Peyer's patch (tissue), 4 donors: ENCODE measurements at regions not wholly inside any gene's neighbourhood (a gene's known extent, or its start where the extent isn't known, plus 50 kb on each side); places are given as distances from the start of the nearest gene placed in this dataset.

Experiments used
- CTCF ChIP-seq, 6 experiments: fragments of 450-650 bp in 4 of 6; fragments of 200-600 bp in 2 of 6; sonication (generic) in 1 of 6; IDR thresholded peaks; one replicate each; pipeline ENCODE4 v1.5.1; 2017 to 2019; ENCODE audit warnings: antibody characterized with exemption in 6 of 6, mild to moderate bottlenecking in 3 of 6, moderate library complexity in 1 of 6
- POLR2A ChIP-seq, 2 donors: fragments of 450-650 bp; IDR thresholded peaks; one replicate each; pipeline ENCODE4 v1.5.1; 2017; ENCODE audit warnings: antibody characterized with exemption in 2 of 2, mild to moderate bottlenecking in 2 of 2, moderate library complexity in 2 of 2

- TF ChIP-seq CTCF (IDR thresholded peaks at IDR 0.05) (no peak), POLR2A (IDR thresholded peaks at IDR 0.05) (no peak)
Measured at GRCh38 chr6:122286512-122286911, 112.9 kb upstream of the HSF2 start.
